Endothelial cell of umbilical vein (primary cell): ENCODE measurements at regions not wholly inside any gene's neighbourhood (a gene's known extent, or its start where the extent isn't known, plus 50 kb on each side); places are given as distances from the start of the nearest gene placed in this dataset.
"Not testable (repeated sequence)": the region's sequence is repeated elsewhere in the genome, so short reads cannot be mapped to it uniquely, and the experiment has no call there.

Experiments used
- BruUV-seq: library from RNA; stranded (reverse); fragments of 400-500 nt; replicated peaks from 2 replicates; lab custom pipeline; 2021; lab: Mats Ljungman, UMichigan
- CTCF ChIA-PET: fragments of 300-600, 350-600 bp; sonication (Branson Sonifier 250); formaldehyde crosslinking; loops from one replicate; lab custom pipeline; 2021; ENCODE audit warnings: antibody characterized with exemption, inconsistent platforms; lab: Charles Lee
- POLR2A ChIA-PET: fragments of 300-600, 350-600 bp; sonication (Branson Sonifier 250); formaldehyde crosslinking; loops from one replicate; lab custom pipeline; 2021; ENCODE audit warnings: antibody characterized with exemption, inconsistent platforms; lab: Charles Lee
- DNase-seq: peaks from one replicate; pipeline ENCODE4 v3.0.0-alpha.2; 2011; ENCODE audit warnings: low read depth, low spot score
- FAIRE-seq: peaks from 2 replicates; lab custom pipeline; 2011; peaks lifted over from hg19 to GRCh38; lab: Jason Lieb, UNC
- H2AFZ ChIP-seq: 2 replicates; pipeline ENCODE4 v1.6.0; 2012; ENCODE audit warnings: low read depth, low read length, control low read depth, inconsistent platforms
- H3K27ac ChIP-seq: 2 replicates; pipeline ENCODE4 v1.5.1; 2011; ENCODE audit warnings: low read depth, mild to moderate bottlenecking, control low read depth, low read length, moderate library complexity; ENCODE audit not compliant: insufficient read depth
- H3K27me3 ChIP-seq, 2 experiments: 2 replicates each; pipeline versions ENCODE4 v1.6.0 to v1.6.1; 2011; ENCODE audit warnings: low read length in 2 of 2, mixed read lengths in 1 of 2; ENCODE audit not compliant: control insufficient read depth in 2 of 2, insufficient read depth in 2 of 2
- H3K36me3 ChIP-seq, 2 experiments: 2 replicates in 1 of 2; 3 replicates in 1 of 2; pipeline ENCODE4 v1.5.1; 2011; ENCODE audit warnings: low read length in 2 of 2, mild to moderate bottlenecking in 1 of 2, moderate library complexity in 1 of 2; ENCODE audit not compliant: control insufficient read depth in 2 of 2, insufficient read depth in 2 of 2; ENCODE audit errors: extremely low read depth in 1 of 2
- H3K4me1 ChIP-seq: 3 replicates; pipeline ENCODE4 v1.5.1; 2011; ENCODE audit warnings: mild to moderate bottlenecking, low read length; ENCODE audit not compliant: control insufficient read depth, insufficient read depth; ENCODE audit errors: extremely low read depth
- H3K4me2 ChIP-seq: 2 replicates; pipeline ENCODE4 v1.6.1; 2011; ENCODE audit warnings: low read length, control low read depth, mixed read lengths; ENCODE audit not compliant: insufficient read depth
- H3K4me3 ChIP-seq, 3 experiments: fragments of 200-600 bp in 1 of 3; sonication (generic), shearing (Covaris generic) in 1 of 3; replicated peaks in 1 of 3; 2 replicates each; pipeline ENCODE4 v1.5.1; 2011 to 2016; ENCODE audit warnings: control low read depth in 3 of 3, low read length in 3 of 3, mild to moderate bottlenecking in 2 of 3, inconsistent platforms in 1 of 3, low read depth in 1 of 3, moderate library complexity in 1 of 3; ENCODE audit not compliant: insufficient read depth in 1 of 3
- H3K79me2 ChIP-seq: 2 replicates; pipeline ENCODE4 v1.6.0; 2012; ENCODE audit warnings: low read length, inconsistent platforms; ENCODE audit not compliant: control insufficient read depth, insufficient read depth
- H3K9ac ChIP-seq: replicated peaks from 2 replicates; pipeline ENCODE3; 2011; ENCODE audit warnings: low read length, control low read depth; ENCODE audit not compliant: insufficient read depth; ENCODE audit errors: extremely low read depth
- H3K9me1 ChIP-seq: replicated peaks from 3 replicates; pipeline ENCODE4 v1.6.0; 2011; ENCODE audit warnings: mild to moderate bottlenecking, low read length; ENCODE audit not compliant: control insufficient read depth, insufficient read depth; ENCODE audit errors: extremely low read depth
- H3K9me3 ChIP-seq: replicated peaks from 2 replicates; pipeline ENCODE4 v1.5.1; 2012; ENCODE audit warnings: low read length, inconsistent platforms; ENCODE audit not compliant: control insufficient read depth, insufficient read depth
- H4K20me1 ChIP-seq: replicated peaks from 2 replicates; pipeline ENCODE3; 2011; ENCODE audit warnings: mild to moderate bottlenecking, low read length; ENCODE audit not compliant: control insufficient read depth, insufficient read depth; ENCODE audit errors: extremely low read depth
- dilution Hi-C: fragments of 300-500 bp; cut with MboI; formaldehyde crosslinking; loops from one replicate; pipeline ENCODE4 v1.15.0; 2019; ENCODE audit warnings: low sequenced_read_pairs; ENCODE audit not compliant: extremely low pct_ligation_motif_present
- intact Hi-C: fragments of 100-400 bp; cut with micrococcal nuclease; formaldehyde crosslinking; loops from one replicate; pipeline ENCODE4 v1.10.0; 2022

DNA sequence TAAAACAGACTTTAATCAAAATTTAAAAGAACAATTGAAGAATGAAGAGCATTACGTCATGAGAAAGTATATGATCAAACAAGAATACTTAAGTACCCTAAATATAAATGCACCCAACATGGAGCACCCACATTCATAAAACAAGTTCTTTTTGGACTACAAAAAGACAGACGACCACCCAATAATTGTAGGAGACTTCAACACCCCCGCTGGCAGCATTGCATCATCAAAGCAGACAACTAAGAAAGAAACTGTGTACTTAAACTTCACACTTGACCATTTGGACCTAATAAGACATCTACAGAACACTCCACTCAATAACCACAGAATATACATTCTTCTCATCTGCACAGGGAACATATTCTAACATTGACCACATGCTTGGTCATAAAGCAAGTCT lies 291.7 kb upstream of the ZNF322 start:
- H3K4me1 ChIP-seq, H3K4me3 ChIP-seq, H3K4me2 ChIP-seq, H3K27me3 ChIP-seq, H3K9me3 ChIP-seq, H4K20me1 ChIP-seq, H3K27ac ChIP-seq, H3K9ac ChIP-seq, POLR2A ChIA-PET, H3K79me2 ChIP-seq, H2AFZ ChIP-seq, CTCF ChIA-PET, H3K9me1 ChIP-seq, H3K36me3 ChIP-seq, dilution Hi-C loops, FAIRE-seq, DNase-seq, intact Hi-C loops, BruUV-seq: not testable (repeated sequence)

DNA sequence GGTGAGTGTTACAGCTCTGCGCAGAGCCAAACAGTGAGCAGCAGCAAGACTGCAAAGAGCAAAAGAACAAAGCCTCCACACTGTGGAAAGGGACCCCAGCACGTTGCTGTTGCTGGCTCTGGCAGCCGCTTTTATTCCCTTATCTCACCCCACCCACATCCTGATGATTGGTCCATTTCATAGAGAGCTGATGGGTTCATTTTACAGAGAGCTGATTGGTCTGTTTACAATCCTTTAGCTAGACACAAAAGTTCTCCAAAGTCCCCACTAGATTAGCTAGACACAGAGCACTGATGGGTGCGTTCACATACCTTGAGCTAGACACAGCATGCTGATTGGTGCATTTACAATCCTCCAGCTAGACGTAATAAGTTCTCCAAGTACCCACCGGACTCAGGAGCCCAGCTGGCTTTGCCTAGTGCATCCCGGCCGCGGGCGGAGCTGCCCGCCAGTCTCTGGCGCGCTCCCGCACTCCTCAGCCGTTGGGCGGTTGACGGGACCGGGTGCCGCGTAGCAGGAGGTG lies 291.4 kb upstream of the PRSS16 start:
- H3K9me1 ChIP-seq, H3K4me1 ChIP-seq, H3K79me2 ChIP-seq, H3K9ac ChIP-seq, H3K36me3 ChIP-seq, H3K27ac ChIP-seq, CTCF ChIA-PET, H3K4me2 ChIP-seq, H3K9me3 ChIP-seq, POLR2A ChIA-PET, H3K27me3 ChIP-seq, H4K20me1 ChIP-seq, dilution Hi-C loops, FAIRE-seq: not testable (repeated sequence)
- Histone ChIP-seq H2AFZ (peak overlapping the region; percentile 70), H3K4me3 (peak overlapping the region in 2 of 3 experiments; percentile 23 to 35)
- peak; percentile 67 for DNase-seq
- intact Hi-C loops, result loop anchor here (5.0 kb wide), 1 partner anchor 349 kb away; no protein-coding TSS in a partner anchor
- BruUV-seq, result TSS peak; percentile 49
